BLaER1 (cell line): ENCODE measurements at regions not wholly inside any gene's neighbourhood (a gene's known extent, or its start where the extent isn't known, plus 50 kb on each side); places are given as distances from the start of the nearest gene placed in this dataset.

Source experiments
- H3K27ac ChIP-seq: shearing (Covaris generic); formaldehyde crosslinking; 2 replicates; pipeline ENCODE4 v1.8.1; 2022
- H3K27me3 ChIP-seq: shearing (Covaris generic); formaldehyde crosslinking; 2 replicates; pipeline ENCODE4 v1.8.1; 2022
- H3K36me3 ChIP-seq: shearing (Covaris generic); formaldehyde crosslinking; 2 replicates; pipeline ENCODE4 v1.8.1; 2022
- H3K4me1 ChIP-seq: shearing (Covaris generic); formaldehyde crosslinking; 2 replicates; pipeline ENCODE4 v1.8.1; 2022
- H3K4me2 ChIP-seq: shearing (Covaris generic); formaldehyde crosslinking; 2 replicates; pipeline ENCODE4 v1.8.1; 2022
- H3K4me3 ChIP-seq: shearing (Covaris generic); formaldehyde crosslinking; 2 replicates; pipeline ENCODE4 v1.8.1; 2022
- H3K9ac ChIP-seq: shearing (Covaris generic); formaldehyde crosslinking; 2 replicates; pipeline ENCODE4 v1.8.1; 2022
- H3K9me3 ChIP-seq: shearing (Covaris generic); formaldehyde crosslinking; 2 replicates; pipeline ENCODE4 v1.8.1; 2022
- H4K20me1 ChIP-seq: shearing (Covaris generic); formaldehyde crosslinking; 2 replicates; pipeline ENCODE4 v1.8.1; 2022
- Cebpa-rat ChIP-seq: shearing (Covaris generic); IDR thresholded peaks from 2 replicates; pipeline ENCODE4 v1.8.1; 2022

- Histone ChIP-seq H4K20me1 (no peaks in the 10 kb centered on the region), H3K4me3 (no peak overlapping the region), H3K9ac (no peak overlapping the region), H3K4me1 (no peaks in the 10 kb centered on the region), H3K27ac (no peak overlapping the region), H3K27me3 (no peaks in the 10 kb centered on the region), H3K36me3 (no peaks in the 10 kb centered on the region), H3K4me2 (no peak overlapping the region), H3K9me3 (no peaks in the 10 kb centered on the region)
- TF ChIP-seq Cebpa-rat: no peak
These were observed 675.1 kb upstream of the PCDH15 start for GRCh38 chr10:55476129-55476528.

GRCh38 chr10:55474258-55474657 lies 673.2 kb upstream of the PCDH15 start:
- Histone ChIP-seq H3K27me3 (no peaks in the 10 kb centered on the region), H3K4me3 (no peak overlapping the region), H3K27ac (no peak overlapping the region), H3K9me3 (no peaks in the 10 kb centered on the region), H3K9ac (no peak overlapping the region), H4K20me1 (no peaks in the 10 kb centered on the region), H3K36me3 (no peaks in the 10 kb centered on the region), H3K4me1 (no peaks in the 10 kb centered on the region), H3K4me2 (no peak overlapping the region)
- TF ChIP-seq Cebpa-rat: no peak

- Histone ChIP-seq H3K27ac (no peak overlapping the region), H3K4me2 (no peak overlapping the region), H3K9me3 (no peaks in the 10 kb centered on the region), H3K4me3 (no peak overlapping the region), H3K4me1 (no peaks in the 10 kb centered on the region), H3K9ac (no peak overlapping the region), H3K36me3 (no peaks in the 10 kb centered on the region), H3K27me3 (no peaks in the 10 kb centered on the region), H4K20me1 (no peaks in the 10 kb centered on the region)
- TF ChIP-seq Cebpa-rat: no peak
These were observed 669.8 kb upstream of the PCDH15 start for GRCh38 chr10:55470840-55471239.

GRCh38 chr10:55466806-55467504 lies 665.9 kb upstream of the PCDH15 start:
- Histone ChIP-seq H3K9me3 (no peaks in the 10 kb centered on the region), H3K27ac (no peak overlapping the region), H3K36me3 (no peaks in the 10 kb centered on the region), H3K27me3 (no peaks in the 10 kb centered on the region), H3K9ac (no peak overlapping the region), H4K20me1 (no peaks in the 10 kb centered on the region), H3K4me2 (no peak overlapping the region), H3K4me3 (no peak overlapping the region), H3K4me1 (no peaks in the 10 kb centered on the region)
- no peak for TF ChIP-seq Cebpa-rat

- H3K9me3 ChIP-seq: no peaks in the 10 kb centered on the region
These were observed 663.1 kb upstream of the PCDH15 start for GRCh38 chr10:55464083-55464482.

GRCh38 chr10:55460008-55460407 lies 659.0 kb upstream of the PCDH15 start:
- no peak overlapping the region for H3K4me2 ChIP-seq
- H3K9me3 ChIP-seq: no peaks in the 10 kb centered on the region
- no peaks in the 10 kb centered on the region for H3K27me3 ChIP-seq
- no peak for TF ChIP-seq Cebpa-rat
- H3K4me1 ChIP-seq: no peaks in the 10 kb centered on the region
- H3K4me3 ChIP-seq: no peak overlapping the region
- H3K9ac ChIP-seq: no peak overlapping the region
- no peaks in the 10 kb centered on the region for H3K36me3 ChIP-seq
- no peak overlapping the region for H3K27ac ChIP-seq
- no peaks in the 10 kb centered on the region for H4K20me1 ChIP-seq

More at GRCh38 chr10:55464083-55464482, 663.1 kb upstream of the PCDH15 start:
- Histone ChIP-seq H3K27me3 (no peaks in the 10 kb centered on the region), H4K20me1 (no peaks in the 10 kb centered on the region), H3K4me1 (no peaks in the 10 kb centered on the region), H3K27ac (no peak overlapping the region), H3K36me3 (no peaks in the 10 kb centered on the region), H3K9ac (no peak overlapping the region), H3K4me2 (no peak overlapping the region), H3K4me3 (no peak overlapping the region)
- peak; percentile 44; the same call in 1 of the 2 replicates for TF ChIP-seq Cebpa-rat

- no peak overlapping the region for H3K9ac ChIP-seq
- no peaks in the 10 kb centered on the region for H4K20me1 ChIP-seq
- H3K4me1 ChIP-seq: no peaks in the 10 kb centered on the region
- no peak for TF ChIP-seq Cebpa-rat
- no peaks in the 10 kb centered on the region for H3K36me3 ChIP-seq
- no peak overlapping the region for H3K4me2 ChIP-seq
- no peaks in the 10 kb centered on the region for H3K9me3 ChIP-seq
- H3K27me3 ChIP-seq: no peaks in the 10 kb centered on the region
- no peak overlapping the region for H3K27ac ChIP-seq
- no peak overlapping the region for H3K4me3 ChIP-seq
These were observed 649.0 kb upstream of the PCDH15 start for GRCh38 chr10:55449981-55450380.

- H3K9me3 ChIP-seq: no peaks in the 10 kb centered on the region
These were observed 645.5 kb upstream of the PCDH15 start for GRCh38 chr10:55446441-55447002.

GRCh38 chr10:55441777-55442176 lies 640.7 kb upstream of the PCDH15 start:
- Histone ChIP-seq H3K4me1 (no peaks in the 10 kb centered on the region), H3K27ac (no peak overlapping the region), H3K27me3 (no peaks in the 10 kb centered on the region), H3K9me3 (no peaks in the 10 kb centered on the region), H3K36me3 (no peaks in the 10 kb centered on the region), H3K9ac (no peak overlapping the region), H4K20me1 (no peaks in the 10 kb centered on the region), H3K4me2 (no peak overlapping the region), H3K4me3 (no peak overlapping the region)
- no peak for TF ChIP-seq Cebpa-rat

More at GRCh38 chr10:55446441-55447002, 645.5 kb upstream of the PCDH15 start:
- Histone ChIP-seq H3K36me3 (no peaks in the 10 kb centered on the region), H3K27me3 (no peaks in the 10 kb centered on the region), H3K4me2 (no peak overlapping the region), H4K20me1 (no peaks in the 10 kb centered on the region), H3K4me1 (no peaks in the 10 kb centered on the region), H3K4me3 (no peak overlapping the region), H3K27ac (no peak overlapping the region), H3K9ac (no peak overlapping the region)
- no peak for TF ChIP-seq Cebpa-rat

- TF ChIP-seq Cebpa-rat: no peak
- Histone ChIP-seq H3K4me2 (no peak overlapping the region), H3K9me3 (0 out of 2 replicates have a peak, but pooled peaks cover 4% of the 10 kb centered on the region), H3K9ac (no peak overlapping the region), H3K36me3 (no peaks in the 10 kb centered on the region), H3K27ac (no peak overlapping the region), H4K20me1 (no peaks in the 10 kb centered on the region), H3K4me1 (no peaks in the 10 kb centered on the region), H3K27me3 (no peaks in the 10 kb centered on the region), H3K4me3 (no peak overlapping the region)
These were observed 625.1 kb upstream of the PCDH15 start for GRCh38 chr10:55426138-55426537.
